ENCODE measurements at regions not wholly inside any gene's neighbourhood (a gene's known extent, or its start where the extent isn't known, plus 50 kb on each side); places are given as distances from the start of the nearest gene placed in this dataset.

DNA sequence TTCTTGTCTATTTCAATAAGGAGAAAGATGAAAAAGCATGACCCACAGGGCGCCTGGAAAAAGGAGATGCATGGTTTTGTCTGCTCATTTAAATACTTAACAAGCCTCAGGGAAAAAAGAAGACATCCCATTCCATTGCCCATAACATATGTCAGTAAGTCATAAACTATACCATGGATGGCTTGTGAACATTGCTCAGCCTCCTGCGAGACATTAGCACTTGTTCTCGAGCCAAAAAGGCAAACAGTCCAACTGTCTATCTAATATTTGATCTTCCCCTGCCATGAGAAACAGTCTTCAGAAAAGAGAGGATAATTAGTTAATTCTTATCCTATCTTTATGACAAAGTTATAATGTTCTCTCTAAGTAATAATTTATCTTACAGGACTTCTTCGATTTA, 527.4 kb downstream of the HACE1 start:
- DNase-seq (ENCODE audit: extremely low read depth, low read depth, low spot score), result no peak

DNA sequence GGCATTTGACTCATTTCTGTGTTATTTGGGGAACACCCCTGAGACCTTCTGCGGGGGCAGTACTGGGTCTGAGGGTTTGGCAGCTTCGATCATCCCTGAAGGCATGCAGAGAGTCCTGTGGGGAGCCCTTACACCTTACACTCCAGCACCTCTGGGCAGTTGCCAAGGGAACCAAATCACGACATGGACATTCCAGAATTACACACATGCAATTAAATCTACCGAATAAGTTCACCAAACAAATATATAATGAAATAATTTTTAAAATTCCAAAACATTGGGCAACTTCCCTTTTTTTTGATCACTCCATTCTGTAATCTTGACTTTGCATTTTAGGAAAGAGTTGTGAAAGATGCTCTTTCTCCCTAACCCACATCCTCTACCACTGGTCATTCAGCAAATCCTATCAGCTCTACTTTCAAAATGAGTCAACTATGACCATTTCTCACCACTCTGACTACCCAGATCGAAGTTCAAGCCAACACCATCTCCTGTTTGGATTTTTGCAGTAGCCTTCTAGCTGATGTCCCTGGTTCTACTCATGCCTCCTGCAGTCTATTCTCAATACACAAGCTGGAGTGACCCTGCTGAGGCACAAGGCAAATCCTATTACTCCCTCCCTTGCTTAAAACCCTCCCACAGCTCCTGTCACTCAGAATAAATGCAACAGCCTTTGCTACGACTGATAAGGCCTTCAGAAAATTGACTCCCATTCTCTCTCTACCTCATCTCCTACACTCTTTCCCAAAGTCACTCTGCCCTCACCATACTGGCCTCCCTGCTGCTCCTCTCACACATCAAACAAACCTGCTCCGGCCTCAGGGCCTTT, 533.3 kb downstream of the HACE1 start:
- DNase-seq (ENCODE audit: extremely low read depth, low read depth, low spot score), result no peak

GRCh38 chr6:104325341-104326172, 534.2 kb downstream of the HACE1 start:
- no peak for DNase-seq (ENCODE audit: extremely low read depth, low read depth, low spot score)

DNA sequence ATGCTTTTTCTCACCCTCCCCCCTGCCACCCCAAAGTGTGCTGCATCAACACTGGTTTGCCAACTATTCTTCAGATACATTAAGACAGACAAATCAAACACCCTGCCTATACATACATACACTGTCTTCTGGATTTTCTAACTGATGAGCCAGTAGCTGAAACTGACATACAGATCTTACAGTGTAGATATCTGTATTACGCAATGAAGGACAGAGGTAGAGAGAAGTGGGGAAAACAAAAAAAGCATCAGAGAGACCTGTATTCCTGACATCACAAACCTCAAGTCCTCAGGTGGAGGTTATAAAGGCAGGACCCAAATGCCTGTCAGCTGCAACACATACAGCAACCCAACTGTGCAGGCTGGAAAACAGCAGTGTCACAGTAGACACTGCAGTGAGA, 535.4 kb downstream of the HACE1 start:
- DNase-seq (ENCODE audit: extremely low read depth, low read depth, low spot score), result no peak

GRCh38 chr6:104322841-104323240, 536.9 kb downstream of the HACE1 start:
- no peak for DNase-seq (ENCODE audit: extremely low read depth, low read depth, low spot score)

DNA sequence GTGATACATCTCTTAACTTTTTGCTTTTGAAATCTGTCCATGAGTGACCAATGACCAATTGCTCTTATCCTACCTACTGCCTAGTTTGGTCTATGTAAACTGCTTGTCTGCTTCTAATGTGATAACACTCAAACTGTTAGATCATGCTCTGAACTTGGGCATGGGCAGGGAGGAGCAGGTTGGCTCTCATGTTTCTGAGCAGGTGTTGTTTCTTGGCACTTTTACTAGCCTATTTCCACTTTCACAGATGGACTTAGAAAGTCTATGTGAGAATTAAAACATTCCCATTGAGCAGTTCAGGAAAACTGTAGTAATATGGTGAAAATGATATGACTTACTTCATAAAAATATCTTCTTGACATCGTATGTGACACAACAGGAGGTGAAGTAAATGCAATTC, 538.4 kb downstream of the HACE1 start:
- DNase-seq (ENCODE audit: extremely low read depth, low read depth, low spot score), result no peak

DNA sequence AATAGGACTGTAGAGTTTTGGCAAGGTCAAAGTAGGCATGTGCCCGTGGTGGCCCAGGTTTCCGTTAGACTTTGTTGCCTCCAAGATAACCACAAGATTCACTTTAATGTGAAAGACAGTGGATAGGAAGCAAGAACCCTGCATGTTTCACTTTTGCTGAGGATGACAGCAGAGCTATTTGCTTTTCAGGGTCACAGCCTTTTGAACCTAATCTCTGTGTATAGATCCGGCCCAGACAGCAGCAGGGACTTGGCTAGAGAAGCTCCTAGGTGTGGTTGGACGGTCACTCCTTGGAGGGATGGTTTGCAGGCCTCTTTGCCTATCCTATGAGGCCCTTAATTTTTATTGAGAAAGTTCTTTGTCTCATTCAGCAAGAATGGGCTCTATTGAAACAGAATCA, 538.8 kb downstream of the HACE1 start:
- no peak for DNase-seq (ENCODE audit: extremely low read depth, low read depth, low spot score)

- DNase-seq (ENCODE audit: extremely low read depth, low read depth, low spot score), result no peak
These were observed 546.9 kb downstream of the HACE1 start for GRCh38 chr6:104312851-104313250.

DNA sequence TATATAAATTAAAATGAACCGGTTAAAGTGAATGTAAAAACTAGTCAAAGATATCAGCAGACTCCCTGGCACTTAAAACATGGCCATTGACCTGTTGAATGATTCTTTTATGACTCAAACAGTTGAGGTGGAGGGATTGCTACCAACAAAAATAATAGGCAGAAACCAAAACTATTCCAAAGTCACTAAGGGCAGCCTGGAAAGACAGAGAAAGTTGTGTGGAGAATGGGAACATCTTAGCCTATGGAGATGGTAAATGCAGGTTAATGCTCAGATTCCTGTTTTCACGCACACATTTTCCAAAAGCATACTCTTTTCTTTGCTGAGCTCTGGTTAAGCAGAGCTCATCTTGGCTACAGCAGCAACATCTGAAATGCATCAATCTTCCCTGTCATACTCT, 553.5 kb downstream of the HACE1 start:
- no peak for DNase-seq (ENCODE audit: extremely low read depth, low read depth, low spot score)

GRCh38 chr6:104305206-104305605, 554.5 kb downstream of the HACE1 start:
- no peak for DNase-seq (ENCODE audit: extremely low read depth, low read depth, low spot score)

DNA sequence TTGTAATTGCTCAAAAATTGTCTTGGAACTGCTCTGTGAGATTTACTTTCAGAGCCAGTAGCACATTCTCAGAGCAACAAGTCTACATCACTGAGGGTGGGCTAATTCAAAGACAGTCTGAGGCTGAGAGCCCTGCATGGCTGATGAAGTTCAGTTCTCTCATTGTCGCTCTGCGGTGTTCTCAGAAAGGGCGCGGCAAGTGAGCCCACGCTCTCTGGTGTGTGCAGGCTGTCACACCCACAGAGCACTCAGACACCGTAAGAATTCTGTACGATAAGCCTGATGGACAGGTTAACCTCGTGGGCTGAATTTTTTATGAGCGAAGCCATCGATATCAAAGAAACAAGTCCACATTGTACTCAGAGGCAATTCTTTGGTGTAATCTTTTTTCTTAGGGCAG, 557.8 kb downstream of the HACE1 start:
- DNase-seq (ENCODE audit: extremely low read depth, low read depth, low spot score), result no peak

- DNase-seq (ENCODE audit: extremely low read depth, low read depth, low spot score), result no peak
These were observed 573.1 kb downstream of the HACE1 start for GRCh38 chr6:104286641-104287040.

DNA sequence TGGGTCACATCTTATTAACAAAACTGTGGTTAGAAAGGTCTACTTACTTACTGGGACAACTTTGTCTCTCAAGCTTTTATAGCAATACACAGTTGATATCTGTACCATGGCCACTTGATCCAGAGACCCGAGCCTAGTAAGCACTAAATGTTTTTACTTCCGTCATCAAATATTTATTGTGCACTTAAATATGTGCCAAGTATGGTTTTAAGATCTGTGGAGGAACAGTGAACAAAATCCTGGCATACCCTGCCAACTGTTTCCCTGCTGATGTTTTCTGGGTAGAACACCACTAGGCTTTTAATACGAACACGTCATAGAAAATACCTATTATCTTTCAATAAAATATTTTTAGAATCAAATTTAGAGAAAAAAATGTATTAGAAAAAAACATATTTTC, 574.8 kb downstream of the HACE1 start:
- no peak for DNase-seq (ENCODE audit: extremely low read depth, low read depth, low spot score)

DNA sequence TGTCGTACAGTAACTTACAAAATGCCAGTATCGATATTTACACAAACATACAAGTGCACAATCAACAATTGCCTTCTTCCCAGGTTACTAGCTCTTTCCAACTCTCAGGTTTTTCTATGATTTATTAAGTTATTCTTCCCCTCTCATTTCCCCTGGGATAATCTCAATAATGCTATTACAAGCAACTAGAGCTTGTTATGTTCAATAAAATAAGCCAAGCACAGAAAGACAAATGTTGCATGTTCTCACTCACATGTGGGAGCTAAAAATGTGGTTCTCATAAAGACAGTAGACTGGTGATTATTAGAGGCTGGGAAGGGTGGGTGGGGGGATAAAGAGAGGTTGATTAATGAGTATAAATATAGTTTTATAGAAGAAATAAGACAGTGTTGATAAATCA, 577.1 kb downstream of the HACE1 start:
- DNase-seq (ENCODE audit: extremely low read depth, low read depth, low spot score), result no peak

DNA sequence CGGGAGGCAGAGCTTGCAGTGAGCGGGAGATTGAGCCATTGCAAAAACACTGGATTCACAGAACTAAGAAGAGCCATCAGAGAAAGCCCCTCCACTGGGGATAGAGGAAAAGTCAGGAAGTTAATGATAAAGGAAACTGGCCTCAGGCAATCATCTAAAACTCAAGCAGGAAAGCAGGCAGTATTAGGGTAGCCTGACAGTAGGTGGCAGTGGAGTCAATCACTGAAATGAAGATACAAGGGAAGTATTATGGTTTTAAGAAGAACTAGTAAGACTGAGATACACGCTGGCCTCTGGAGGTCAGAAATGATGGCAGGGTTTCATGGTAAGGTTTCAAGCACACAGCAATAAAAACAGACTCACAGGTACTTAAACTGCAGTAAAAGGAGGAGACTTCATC, 578.3 kb downstream of the HACE1 start:
- DNase-seq (ENCODE audit: extremely low read depth, low read depth, low spot score), result no peak

- DNase-seq (ENCODE audit: extremely low read depth, low read depth, low spot score), result no peak
These were observed 591.3 kb downstream of the HACE1 start for GRCh38 chr6:104268389-104268788.

DNA sequence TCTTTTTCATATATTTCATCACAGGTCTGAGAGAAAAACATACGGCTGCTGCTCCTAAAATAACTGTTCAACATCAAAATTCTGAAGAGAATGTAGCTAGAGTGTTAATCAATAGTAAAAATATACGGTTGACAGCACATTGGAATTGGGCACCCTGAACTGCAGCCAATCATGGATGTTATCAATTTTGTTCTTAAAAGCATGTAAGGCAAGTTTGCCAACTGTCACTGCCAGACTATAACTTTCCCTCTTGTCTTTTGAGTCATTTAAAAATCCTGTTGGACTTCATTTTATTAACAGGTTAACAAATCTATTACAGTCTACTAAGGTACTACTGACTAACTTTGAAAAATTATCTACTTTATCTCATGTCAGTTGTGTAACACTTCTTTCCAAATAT, 592.8 kb downstream of the HACE1 start:
- DNase-seq (ENCODE audit: extremely low read depth, low read depth, low spot score), result no peak

DNA sequence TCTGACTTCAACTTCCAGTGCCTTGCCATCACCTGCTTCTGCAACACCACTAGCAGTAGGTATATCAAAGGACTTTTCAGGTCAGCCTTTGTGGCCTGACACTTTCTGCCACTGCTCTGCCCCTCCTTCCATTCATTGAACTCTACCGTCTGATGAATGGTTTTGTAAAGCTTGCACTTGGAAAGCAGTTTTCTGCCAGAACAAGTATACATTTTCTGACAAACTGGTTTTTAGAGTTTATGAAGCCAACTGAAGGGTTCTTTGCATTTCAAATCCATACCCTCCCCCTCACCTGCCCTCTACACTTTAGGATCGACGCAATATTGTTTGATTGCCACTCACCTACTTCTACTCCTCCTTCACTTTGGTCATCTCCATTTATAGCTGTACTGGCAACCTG, 603.1 kb downstream of the HACE1 start:
- no peak for DNase-seq (ENCODE audit: extremely low read depth, low read depth, low spot score)

GRCh38 chr6:104253236-104253635, 606.5 kb downstream of the HACE1 start:
- no peak for DNase-seq (ENCODE audit: extremely low read depth, low read depth, low spot score)

DNA sequence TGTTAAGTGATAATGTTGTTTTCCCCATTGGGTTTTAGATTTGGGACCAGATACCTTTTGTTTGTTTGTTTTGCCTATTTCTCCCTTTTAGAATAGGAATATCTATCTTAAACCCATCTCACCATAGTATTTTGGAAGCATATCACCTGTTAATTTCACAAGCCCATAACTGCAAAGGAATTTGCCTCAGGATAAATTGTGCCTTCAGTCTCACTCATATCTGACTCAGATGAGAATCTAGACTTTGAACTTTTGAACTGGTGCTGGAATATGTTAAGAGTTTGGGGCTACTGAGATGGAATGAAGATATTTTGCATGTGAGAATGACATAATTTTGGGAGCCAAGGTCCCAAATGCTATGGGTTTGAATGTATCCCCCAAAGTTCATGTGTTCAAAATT, 607.4 kb downstream of the HACE1 start:
- DNase-seq (ENCODE audit: extremely low read depth, low read depth, low spot score), result no peak

DNA sequence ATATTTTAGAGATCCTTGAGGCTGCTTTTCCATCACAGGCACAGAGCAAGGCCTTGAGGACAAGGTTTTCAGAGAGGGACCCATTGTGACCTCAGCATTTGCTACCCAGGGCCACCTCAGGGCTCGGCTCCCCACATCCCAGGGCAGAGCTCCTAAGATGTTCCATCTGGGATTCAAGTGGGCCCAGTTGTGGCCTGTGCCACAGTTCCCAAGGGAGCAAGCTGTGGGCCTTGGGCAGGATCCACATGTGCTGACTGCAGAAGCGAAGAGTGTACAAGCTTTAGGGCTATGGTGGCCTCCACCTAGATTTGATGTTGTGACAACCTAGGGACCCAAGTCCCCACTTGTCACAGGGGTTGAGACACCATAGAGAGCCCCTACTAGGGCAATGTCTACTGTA, 608.1 kb downstream of the HACE1 start:
- no peak for DNase-seq (ENCODE audit: extremely low read depth, low read depth, low spot score)

DNA sequence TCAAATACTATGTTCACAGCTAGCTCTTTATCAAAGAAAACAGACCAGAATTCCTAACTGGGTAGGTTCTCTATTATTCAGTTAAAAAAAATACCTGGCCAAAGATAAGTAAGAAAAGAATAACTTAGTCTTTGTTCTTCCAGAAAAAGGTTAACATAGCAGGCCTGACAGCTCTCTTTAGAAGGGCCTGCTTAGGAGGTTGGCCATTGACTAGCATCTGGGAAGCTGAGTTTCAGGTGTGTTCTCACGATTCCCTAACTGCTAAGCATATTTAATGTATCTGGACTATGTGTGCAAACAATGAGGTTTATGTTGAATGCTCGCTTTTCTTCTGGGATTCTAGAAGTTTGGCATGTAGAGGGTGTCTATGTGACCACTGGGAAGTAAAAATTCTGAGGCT, 618.9 kb downstream of the HACE1 start:
- DNase-seq (ENCODE audit: extremely low read depth, low read depth, low spot score), result no peak
